Gastrocnemius medialis (tissue), 4 donors: ENCODE measurements at regions not wholly inside any gene's neighbourhood (a gene's known extent, or its start where the extent isn't known, plus 50 kb on each side); places are given as distances from the start of the nearest gene placed in this dataset.

Experiments
- ATAC-seq, 2 donors: fragments of 150-250 bp; one replicate each; pipeline ENCODE4 v1.9.1; 2016
- DNase-seq, 2 donors: peaks; one replicate each; pipeline ENCODE4 v3.0.0-alpha.2; 2019
- H3K27ac ChIP-seq, 4 donors: fragments of 200-600 bp; sonication (generic); 1 replicate in 1 of 4; 2 replicates in 3 of 4; pipeline ENCODE4 v1.5.1; 2016 to 2018; ENCODE audit warnings: mild to moderate bottlenecking in 2 of 4, moderate library complexity in 1 of 4
- H3K27me3 ChIP-seq, 3 donors: fragments of 200-600 bp; sonication (generic) in 2 of 3; 1 replicate in 1 of 3; 2 replicates in 2 of 3; pipeline versions ENCODE4 v1.5.1 to v1.6.0; 2016 to 2019; ENCODE audit warnings: mild to moderate bottlenecking in 1 of 3, moderate library complexity in 1 of 3
- H3K36me3 ChIP-seq, 2 donors: fragments of 200-600 bp; sonication (generic) in 1 of 2; one replicate each; pipeline ENCODE4 v1.5.1; 2017 to 2018
- H3K4me1 ChIP-seq, 2 donors: fragments of 200-600 bp; sonication (generic) in 1 of 2; one replicate each; pipeline ENCODE4 v1.5.1; 2016 to 2017; ENCODE audit warnings: mild to moderate bottlenecking in 2 of 2
- H3K4me3 ChIP-seq, 4 donors: fragments of 200-600 bp; sonication (generic) in 3 of 4; 1 replicate in 1 of 4; 2 replicates in 3 of 4; pipeline ENCODE4 v1.5.1; 2016 to 2019; ENCODE audit warnings: mild to moderate bottlenecking in 2 of 4
- H3K9me3 ChIP-seq, 3 donors: fragments of 200-600 bp; sonication (generic) in 2 of 3; 1 replicate in 1 of 3; 2 replicates in 2 of 3; pipeline ENCODE4 v1.5.1; 2016 to 2019
- POLR2A ChIP-seq, 2 donors: fragments of 450-650 bp; IDR thresholded peaks; one replicate each; pipeline ENCODE4 v1.6.1; 2017; ENCODE audit warnings: antibody characterized with exemption in 2 of 2, mild to moderate bottlenecking in 2 of 2, moderate library complexity in 2 of 2
- in situ Hi-C, 4 donors: fragments of 200-750 bp; cut with MboI; loops; one replicate each; pipeline versions ENCODE4 v1.15.0 to v1.8.0; 2017; ENCODE audit warnings: low sequenced_read_pairs in 4 of 4
- intact Hi-C: fragments of 100-400 bp; cut with DNase I; formaldehyde crosslinking; loops from one replicate; pipeline ENCODE4 v1.15.1; 2023; ENCODE audit warnings: low total_unique reads
- TF ChIP-seq, protein P1 (sequence below), 5 experiments: fragments of 450-650 bp in 3 of 5; fragments of 200-600 bp in 2 of 5; sonication (generic) in 2 of 5; IDR thresholded peaks in 4 of 5; conservative IDR thresholded peaks in 1 of 5; 1 replicate in 4 of 5; 2 replicates in 1 of 5; pipeline ENCODE4 v1.5.1; 2016 to 2019; ENCODE audit warnings: antibody characterized with exemption in 5 of 5, mild to moderate bottlenecking in 3 of 5, moderate library complexity in 3 of 5

DNA sequence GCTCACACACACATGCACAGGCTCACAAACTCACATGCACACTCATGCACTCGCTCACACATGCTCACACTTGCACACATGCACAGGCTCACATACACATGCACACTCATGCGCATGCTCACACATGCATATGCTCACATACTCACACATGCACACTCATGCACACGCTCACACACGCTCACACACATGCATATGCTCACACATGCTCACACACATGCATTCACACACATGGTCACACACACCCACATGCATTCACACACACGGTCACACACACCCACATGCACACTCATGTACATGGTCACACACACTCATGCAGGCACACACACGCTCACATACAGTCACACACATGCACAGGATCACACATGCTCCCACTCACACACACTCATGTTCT lies 132.8 kb upstream of the SMAD3 start:
- Histone ChIP-seq H3K4me3 (no peak overlapping the region), H3K27me3 (peaks cover 15 to 20% (median 16%) of the 10 kb centered on the region in 3 donors), H3K36me3 (no peaks in the 10 kb centered on the region), H3K4me1 (peaks cover 0 to 16% of the 10 kb centered on the region in 2 donors), H3K9me3 (no peaks in the 10 kb centered on the region), H3K27ac (no peak overlapping the region)
- TF ChIP-seq, protein P1, sequence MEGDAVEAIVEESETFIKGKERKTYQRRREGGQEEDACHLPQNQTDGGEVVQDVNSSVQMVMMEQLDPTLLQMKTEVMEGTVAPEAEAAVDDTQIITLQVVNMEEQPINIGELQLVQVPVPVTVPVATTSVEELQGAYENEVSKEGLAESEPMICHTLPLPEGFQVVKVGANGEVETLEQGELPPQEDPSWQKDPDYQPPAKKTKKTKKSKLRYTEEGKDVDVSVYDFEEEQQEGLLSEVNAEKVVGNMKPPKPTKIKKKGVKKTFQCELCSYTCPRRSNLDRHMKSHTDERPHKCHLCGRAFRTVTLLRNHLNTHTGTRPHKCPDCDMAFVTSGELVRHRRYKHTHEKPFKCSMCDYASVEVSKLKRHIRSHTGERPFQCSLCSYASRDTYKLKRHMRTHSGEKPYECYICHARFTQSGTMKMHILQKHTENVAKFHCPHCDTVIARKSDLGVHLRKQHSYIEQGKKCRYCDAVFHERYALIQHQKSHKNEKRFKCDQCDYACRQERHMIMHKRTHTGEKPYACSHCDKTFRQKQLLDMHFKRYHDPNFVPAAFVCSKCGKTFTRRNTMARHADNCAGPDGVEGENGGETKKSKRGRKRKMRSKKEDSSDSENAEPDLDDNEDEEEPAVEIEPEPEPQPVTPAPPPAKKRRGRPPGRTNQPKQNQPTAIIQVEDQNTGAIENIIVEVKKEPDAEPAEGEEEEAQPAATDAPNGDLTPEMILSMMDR (IDR thresholded peaks at IDR 0.05 in 4 of 5, conservative IDR thresholded peaks at IDR 0.05 in 1 of 5): no peak
- ATAC-seq (no peak), DNase-seq (no peak)
- intact Hi-C loops: no loop called here
- in situ Hi-C loops: loop anchor here in 1 of 4 donors (25.0 kb wide), 2 partner anchors 505 to 905 kb away; partner anchors contain the start of genes RNU6-1 and SKOR1

- in situ Hi-C loops (loop anchor here in 1 of 4 donors (25.0 kb wide), 2 partner anchors 503 to 903 kb away; partner anchors contain the start of genes RNU6-1 and SKOR1), intact Hi-C loops (no loop called here)
Observed at GRCh38 chr15:66933932-66934867, 131.2 kb upstream of the SMAD3 start.

GRCh38 chr15:66934868-66935520 lies 130.4 kb upstream of the SMAD3 start:
- DNase-seq (no peak), ATAC-seq (no peak)
- intact Hi-C loops (no loop called here), in situ Hi-C loops (loop anchor here in 1 of 4 donors (25.0 kb wide), 2 partner anchors 502 to 902 kb away; partner anchors contain the start of genes RNU6-1 and SKOR1)
- Histone ChIP-seq H3K27ac (no peak overlapping the region), H3K4me3 (no peak overlapping the region), H3K9me3 (no peaks in the 10 kb centered on the region), H3K4me1 (peaks cover 0 to 8% of the 10 kb centered on the region in 2 donors), H3K36me3 (no peaks in the 10 kb centered on the region), H3K27me3 (peaks cover 15 to 20% (median 16%) of the 10 kb centered on the region in 3 donors)
- TF ChIP-seq, protein P1 (IDR thresholded peaks at IDR 0.05 in 4 of 5, conservative IDR thresholded peaks at IDR 0.05 in 1 of 5): no peak
- TF ChIP-seq POLR2A (IDR thresholded peaks at IDR 0.05): no peak

More at GRCh38 chr15:66933932-66934867, 131.2 kb upstream of the SMAD3 start:
- no peak for ATAC-seq
- Histone ChIP-seq H3K9me3 (no peaks in the 10 kb centered on the region), H3K4me3 (no peak overlapping the region), H3K4me1 (peaks cover 0 to 8% of the 10 kb centered on the region in 2 donors), H3K27ac (no peak overlapping the region), H3K36me3 (no peaks in the 10 kb centered on the region), H3K27me3 (peaks cover 15 to 20% (median 16%) of the 10 kb centered on the region in 3 donors)
- no peak for DNase-seq
- no peak for TF ChIP-seq POLR2A (IDR thresholded peaks at IDR 0.05)
- TF ChIP-seq, protein P1 (IDR thresholded peaks at IDR 0.05 in 4 of 5, conservative IDR thresholded peaks at IDR 0.05 in 1 of 5): no peak

GRCh38 chr15:66935688-66936087 lies 129.7 kb upstream of the SMAD3 start:
- peak overlapping the region; percentile 48 to 68 (median 52) for H3K4me3 ChIP-seq

More at GRCh38 chr15:66935688-66936087, 129.7 kb upstream of the SMAD3 start:
- Histone ChIP-seq H3K36me3 (no peaks in the 10 kb centered on the region), H3K4me1 (peaks cover 0 to 8% of the 10 kb centered on the region in 2 donors), H3K9me3 (no peaks in the 10 kb centered on the region), H3K27ac (peak overlapping the region in 3 of 4 donors; percentile 46 to 70 (median 60)), H3K27me3 (peaks cover 15 to 20% (median 16%) of the 10 kb centered on the region in 3 donors)
- ATAC-seq (no peak), DNase-seq (no peak)
- in situ Hi-C loops: loop anchor here in 1 of 4 donors (25.0 kb wide), 2 partner anchors 502 to 902 kb away; partner anchors contain the start of genes RNU6-1 and SKOR1
- TF ChIP-seq POLR2A (IDR thresholded peaks at IDR 0.05): no peak
- TF ChIP-seq, protein P1 (IDR thresholded peaks at IDR 0.05 in 4 of 5, conservative IDR thresholded peaks at IDR 0.05 in 1 of 5): no peak
- intact Hi-C loops: no loop called here
